ENCODE measurements at regions not wholly inside any gene's neighbourhood (a gene's known extent, or its start where the extent isn't known, plus 50 kb on each side); places are given as distances from the start of the nearest gene placed in this dataset.

DNA sequence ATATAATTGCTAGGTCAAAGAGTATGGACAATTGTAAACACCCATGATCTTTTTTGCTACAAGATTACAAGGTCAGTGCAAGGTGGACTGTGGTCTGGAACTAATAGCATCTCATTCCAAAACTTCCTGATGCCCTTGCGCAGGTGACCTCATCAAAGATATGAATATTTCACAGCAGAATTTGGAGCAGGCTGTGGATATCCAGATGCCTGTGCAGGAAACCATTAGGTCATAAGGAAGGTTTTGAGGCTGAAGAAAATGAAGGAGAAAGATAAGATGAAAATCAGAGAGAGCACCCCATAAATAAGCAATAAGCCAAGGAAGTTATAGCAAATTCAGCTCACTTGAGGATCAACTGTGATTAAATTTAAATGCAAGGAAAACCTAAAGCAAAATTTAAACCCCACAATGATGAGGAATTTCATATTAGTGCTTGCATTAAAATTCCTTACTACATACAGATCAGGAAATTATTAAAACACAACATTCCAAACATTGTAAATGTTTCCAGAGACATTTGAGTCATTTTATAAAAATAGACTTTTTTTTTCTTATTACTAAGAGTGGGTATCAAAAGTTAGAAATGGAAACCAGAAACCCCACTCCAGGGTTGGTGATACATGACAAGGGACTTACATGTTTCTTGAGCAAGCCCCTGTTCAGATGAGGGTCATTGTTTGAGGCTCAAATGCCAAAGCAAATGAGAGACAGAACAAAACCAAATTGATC lies 100.7 kb upstream of the FAM9C start:
- no peak for DNase-seq

DNA sequence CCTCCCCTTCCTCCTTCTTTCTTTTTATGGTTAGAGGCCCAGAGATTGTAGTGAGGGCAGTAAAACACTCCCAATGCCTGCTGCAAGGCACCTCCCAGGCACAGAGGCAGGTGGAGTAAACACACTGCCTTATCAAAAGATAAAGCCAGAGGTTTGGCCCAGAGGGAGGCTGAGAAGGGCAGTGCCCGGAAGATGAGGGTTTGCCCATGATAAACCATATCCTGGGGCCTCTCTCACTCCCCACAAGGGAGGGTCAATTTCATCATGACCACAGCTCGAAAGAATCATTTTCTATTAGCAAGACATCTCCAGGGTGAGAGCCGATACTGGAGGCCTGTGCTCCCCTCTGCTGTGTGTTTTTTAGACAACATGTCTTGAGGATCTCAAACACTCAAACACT lies 98.5 kb upstream of the FAM9C start:
- no peak for DNase-seq

GRCh38 chrX:13140007-13140406 lies 95.6 kb upstream of the FAM9C start:
- DNase-seq: no peak

DNA sequence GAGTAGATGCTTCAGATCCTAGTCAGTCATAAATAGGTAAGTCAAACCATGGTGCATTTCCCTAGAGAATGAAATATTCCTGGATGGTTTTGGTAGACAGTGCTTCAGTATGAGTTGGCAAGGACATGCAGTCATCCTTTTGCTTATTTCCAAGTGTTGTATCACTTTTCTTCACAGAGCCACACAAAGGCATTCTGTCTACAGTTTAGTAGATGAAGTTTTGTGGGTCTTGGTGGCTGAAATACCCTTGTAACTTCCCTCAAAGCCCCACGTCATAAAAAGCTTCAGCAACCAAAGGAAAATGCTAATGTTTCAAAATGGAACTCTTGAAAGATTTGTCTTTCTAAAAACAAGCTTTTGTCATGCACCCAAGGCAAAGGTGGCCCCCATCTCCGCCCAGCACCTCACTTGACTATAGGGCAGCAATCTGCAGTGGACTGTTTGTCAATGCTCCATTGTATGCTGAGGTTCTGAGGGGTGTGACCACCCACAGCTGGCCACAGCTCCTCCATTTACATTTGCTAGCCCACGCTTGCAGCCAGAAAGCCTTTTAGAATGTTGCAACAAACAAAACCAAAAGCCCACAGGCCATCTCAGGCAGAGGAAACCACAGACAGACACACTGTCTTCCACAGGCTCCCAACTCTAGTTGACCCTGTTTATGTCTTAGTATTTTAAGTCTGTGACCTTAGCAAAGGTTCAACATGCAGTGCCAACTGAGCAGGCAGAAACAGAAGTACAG lies 87.1 kb upstream of the FAM9C start:
- DNase-seq: no peak

- DNase-seq: no peak
Observed at GRCh38 chrX:13130816-13131215, 86.4 kb upstream of the FAM9C start.

GRCh38 chrX:13128104-13128503 lies 83.7 kb upstream of the FAM9C start:
- DNase-seq: no peak

DNA sequence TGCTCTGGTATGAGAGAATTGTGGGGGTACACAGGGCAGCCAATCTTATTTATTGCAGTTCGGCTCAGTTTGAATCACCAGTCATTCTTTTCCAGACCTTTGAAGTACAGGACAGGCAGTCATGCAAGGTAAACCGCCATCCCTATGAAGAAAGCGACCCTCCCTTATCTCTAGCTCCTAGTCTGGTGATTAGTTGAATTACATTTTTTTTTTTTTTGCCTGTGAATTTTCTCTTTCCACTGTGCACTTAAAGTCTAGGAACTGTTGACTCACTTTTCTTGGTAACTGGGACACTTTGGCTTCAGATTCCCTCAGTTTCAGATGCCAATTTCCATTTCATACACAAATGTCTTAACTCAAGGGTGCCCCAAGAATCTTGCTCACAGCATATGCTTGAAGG lies 82.4 kb upstream of the FAM9C start:
- DNase-seq: no peak

DNA sequence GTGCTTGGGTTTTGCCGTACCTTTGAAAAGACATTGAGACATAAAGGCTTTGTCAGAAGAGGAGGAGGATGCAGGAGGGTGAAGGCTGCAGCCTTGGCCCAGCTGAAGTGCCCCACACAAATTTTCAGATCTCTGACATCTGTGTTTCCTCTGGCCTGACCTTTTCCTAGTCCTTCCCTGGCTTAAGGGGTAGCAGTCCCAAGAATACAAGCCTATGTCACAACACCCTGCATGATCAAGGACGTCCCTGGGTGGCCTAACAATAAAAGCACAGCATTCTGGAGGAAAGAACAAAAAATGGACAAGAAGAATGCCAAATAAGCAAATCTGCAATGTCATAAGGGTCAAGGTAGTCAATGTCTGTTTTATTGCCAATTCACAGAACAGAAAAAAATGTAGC lies 80.8 kb upstream of the FAM9C start:
- no peak for DNase-seq

GRCh38 chrX:13123857-13124345 lies 79.5 kb upstream of the FAM9C start:
- no peak for DNase-seq

DNA sequence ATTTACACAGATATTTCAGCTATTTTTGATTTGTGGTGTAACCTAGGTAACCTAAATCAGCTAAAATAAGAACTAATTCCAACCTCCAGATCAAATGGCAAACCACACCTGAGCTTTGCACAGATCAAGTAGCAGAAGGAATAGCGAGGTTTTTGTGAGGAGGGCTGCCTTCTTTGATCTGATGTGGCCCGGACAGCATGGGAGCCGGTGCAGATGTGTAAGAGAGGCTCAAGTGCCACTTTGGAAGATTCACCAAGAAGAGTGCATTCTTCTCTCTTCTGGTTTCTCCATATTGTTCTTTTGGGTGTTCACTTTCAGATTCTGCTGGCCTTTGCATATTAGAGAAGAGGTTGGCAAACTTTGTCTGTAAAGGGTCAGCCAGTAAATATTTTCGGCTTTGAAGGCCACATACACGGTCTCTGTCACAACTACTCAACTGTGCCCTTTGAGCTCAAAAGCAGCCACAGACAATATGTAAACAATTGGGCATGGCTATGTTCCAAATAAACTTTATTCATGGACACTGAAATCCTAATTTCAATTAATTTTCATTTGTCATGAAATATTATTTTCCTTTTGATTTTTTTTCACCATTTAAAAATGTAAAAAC lies 78.9 kb upstream of the FAM9C start:
- DNase-seq: no peak

GRCh38 chrX:13121020-13121555 lies 76.7 kb upstream of the FAM9C start:
- DNase-seq: no peak

DNA sequence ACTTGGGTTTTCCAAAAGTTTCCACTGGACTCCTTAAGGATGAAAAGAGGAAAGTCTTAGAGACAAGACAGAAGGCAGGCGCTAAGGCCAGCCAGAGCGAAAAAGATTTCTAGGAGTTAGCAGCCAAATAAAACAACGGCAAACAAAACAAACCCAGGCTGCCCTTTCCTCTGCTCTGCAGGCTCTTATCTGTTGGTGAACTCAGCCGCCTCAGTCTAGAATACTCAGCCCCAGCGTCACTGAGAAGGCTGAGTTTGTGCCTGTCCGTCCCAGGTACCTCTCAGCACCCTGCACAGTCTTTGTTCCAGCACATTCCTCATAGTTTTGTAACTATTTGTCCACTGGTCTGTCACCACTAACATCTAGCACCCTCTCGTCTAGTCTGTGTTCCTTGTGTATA lies 75.6 kb upstream of the FAM9C start:
- DNase-seq: no peak

- no peak for DNase-seq
Observed at GRCh38 chrX:13119386-13119785, 75.0 kb upstream of the FAM9C start.

- no peak for DNase-seq
Observed at GRCh38 chrX:13115146-13115855, 70.9 kb upstream of the FAM9C start.

DNA sequence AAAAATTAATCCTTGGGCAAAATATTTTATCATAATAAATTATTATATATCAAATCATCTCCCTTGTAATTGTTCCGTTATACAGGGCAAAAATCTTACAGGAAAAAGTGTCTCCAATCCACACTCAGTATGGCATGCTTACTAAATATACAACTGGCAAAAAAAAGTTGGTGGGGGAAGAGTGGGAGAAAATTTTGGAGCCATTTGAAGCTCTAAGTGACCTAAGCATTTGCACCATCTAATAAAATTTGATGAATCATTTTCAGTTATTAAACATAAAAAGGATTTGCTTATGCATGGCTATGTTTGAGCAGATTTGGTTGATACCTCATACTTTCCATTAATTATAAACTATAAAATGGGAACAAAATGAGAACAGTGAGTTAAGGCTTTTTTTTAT lies 68.1 kb upstream of the FAM9C start:
- DNase-seq: no peak

DNA sequence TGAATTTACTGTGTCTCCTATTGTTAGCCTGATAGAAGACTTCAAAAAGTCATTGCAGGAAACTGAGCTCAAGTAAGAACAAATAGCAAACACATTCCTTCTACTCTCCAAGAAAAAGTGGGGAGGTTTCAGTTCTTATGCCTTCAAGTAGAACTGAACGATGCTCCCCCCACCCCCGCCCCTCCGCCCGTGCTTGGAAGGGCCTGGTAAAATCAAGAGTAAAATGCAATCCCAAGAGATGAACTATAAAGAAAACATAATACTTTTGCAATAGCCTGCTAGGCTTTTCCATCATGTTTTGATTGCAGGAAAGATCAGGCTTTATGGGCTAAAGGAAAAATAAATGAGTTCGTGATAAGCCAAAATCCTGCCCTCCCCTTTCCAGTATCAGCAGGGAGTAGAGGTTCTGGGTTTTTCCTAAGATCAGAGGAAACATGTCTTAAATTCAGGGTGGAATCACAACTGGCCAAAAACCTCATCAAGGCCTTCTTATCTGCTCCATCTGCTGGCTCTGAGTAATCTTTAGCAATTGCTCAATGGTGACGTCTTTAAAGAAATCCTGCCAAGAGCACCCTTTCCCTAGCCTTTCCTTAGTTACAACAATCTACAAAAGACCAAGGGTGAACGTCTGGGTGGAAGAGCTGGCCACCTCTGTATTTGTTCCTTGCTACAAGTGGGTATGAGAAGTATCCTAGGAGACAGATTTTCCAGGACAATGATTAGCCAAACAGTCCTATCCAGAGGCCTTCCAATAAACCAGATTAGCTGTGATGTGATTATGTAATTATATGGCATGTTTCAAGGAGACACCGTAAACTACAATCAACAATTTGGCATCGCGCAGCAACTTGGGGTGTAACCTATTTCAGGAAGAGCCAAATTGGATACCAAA lies 66.3 kb upstream of the FAM9C start:
- DNase-seq: no peak

DNA sequence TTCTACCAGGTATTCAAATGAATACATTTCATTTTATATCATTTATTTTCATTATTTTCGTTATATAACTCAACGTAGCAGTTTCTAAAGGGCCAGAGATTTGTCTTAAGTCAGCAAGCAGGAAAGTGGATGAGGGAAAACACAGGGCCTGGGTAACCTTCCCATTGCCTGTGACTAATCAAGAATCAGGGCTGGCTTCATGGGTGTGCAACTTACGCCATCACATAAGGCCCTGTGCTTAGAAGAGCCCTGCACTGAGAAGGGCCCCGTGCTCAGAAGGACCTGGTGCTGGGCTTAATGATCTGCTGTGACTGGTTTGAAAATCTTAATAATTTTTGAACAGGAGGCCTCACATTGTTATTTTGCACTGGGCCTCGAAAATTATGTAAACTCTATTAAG lies 65.4 kb upstream of the FAM9C start:
- no peak for DNase-seq

GRCh38 chrX:13103914-13104274 lies 59.5 kb upstream of the FAM9C start:
- DNase-seq: no peak

GRCh38 chrX:13103188-13103913 lies 58.9 kb upstream of the FAM9C start:
- no peak for DNase-seq

GRCh38 chrX:13102636-13103035 lies 58.2 kb upstream of the FAM9C start:
- no peak for DNase-seq

- peak; percentile 27 for DNase-seq
Observed at GRCh38 chrX:13101441-13102139, 57.2 kb upstream of the FAM9C start.

All from NCI-H2227 treated with DMSO at 0.1 percent for 48 hours (cell line).